Activated CD4-positive, alpha-beta memory T cell treated with anti-CD3 and anti-CD28 coated beads for 36 hours (primary cell): ENCODE measurements at regions not wholly inside any gene's neighbourhood (a gene's known extent, or its start where the extent isn't known, plus 50 kb on each side); places are given as distances from the start of the nearest gene placed in this dataset.

Source experiments
- CTCF ChIA-PET: fragments of 350-600 bp; sonication (Branson Sonifier 250); formaldehyde crosslinking; loops from one replicate; lab custom pipeline; 2021; ENCODE audit warnings: antibody characterized with exemption, inconsistent platforms; lab: Charles Lee
- POLR2A ChIA-PET: fragments of 350-600 bp; sonication (Branson Sonifier 250); formaldehyde crosslinking; loops from one replicate; lab custom pipeline; 2021; ENCODE audit warnings: antibody characterized with exemption; lab: Charles Lee
- DNase-seq: peaks from one replicate; pipeline ENCODE4 v3.0.0-alpha.2; 2020
- H3K27ac Mint-ChIP-seq: one replicate; pipeline ENCODE4 v1.8.0; 2021; ENCODE audit warnings: mixed read lengths
- H3K27me3 Mint-ChIP-seq: one replicate; pipeline ENCODE4 v1.8.0; 2021; ENCODE audit warnings: mixed read lengths
- H3K36me3 Mint-ChIP-seq: one replicate; pipeline ENCODE4 v1.8.0; 2021; ENCODE audit warnings: mixed read lengths
- H3K4me1 Mint-ChIP-seq: one replicate; pipeline ENCODE4 v1.8.0; 2021; ENCODE audit warnings: low read depth, mixed read lengths
- H3K4me3 Mint-ChIP-seq: one replicate; pipeline ENCODE4 v1.8.0; 2021; ENCODE audit warnings: mild to moderate bottlenecking, mixed read lengths
- H3K9me3 Mint-ChIP-seq: one replicate; pipeline ENCODE4 v1.8.0; 2021; ENCODE audit warnings: mixed read lengths
- intact Hi-C: fragments of 100-400 bp; cut with micrococcal nuclease; formaldehyde crosslinking; loops from one replicate; pipeline ENCODE4 v1.15.1; 2023

GRCh38 chr3:40765884-40766283, 241.1 kb downstream of the ZNF621 start:
- no peak overlapping the region for H3K4me3 Mint-ChIP-seq
- CTCF ChIA-PET = no interaction called here
- POLR2A ChIA-PET = no interaction called here

GRCh38 chr3:40766396-40766795, 241.6 kb downstream of the ZNF621 start:
- Mint-ChIP-seq H3K4me3 (no peak overlapping the region), H3K9me3 (no peaks in the 10 kb centered on the region), H3K36me3 (no peaks in the 10 kb centered on the region), H3K27ac (no peak overlapping the region), H3K27me3 (no peaks in the 10 kb centered on the region), H3K4me1 (no peaks in the 10 kb centered on the region)
- no peak for DNase-seq
- POLR2A ChIA-PET = no interaction called here
- CTCF ChIA-PET = no interaction called here
- intact Hi-C loops = no loop called here

More at GRCh38 chr3:40765884-40766283, 241.1 kb downstream of the ZNF621 start:
- Mint-ChIP-seq H3K9me3 (no peaks in the 10 kb centered on the region), H3K36me3 (no peaks in the 10 kb centered on the region), H3K27me3 (peaks cover 1% of the 10 kb centered on the region), H3K4me1 (no peaks in the 10 kb centered on the region), H3K27ac (no peak overlapping the region)
- intact Hi-C loops = no loop called here
- DNase-seq = no peak

GRCh38 chr3:40768046-40768445, 243.3 kb downstream of the ZNF621 start:
- no peaks in the 10 kb centered on the region for H3K9me3 Mint-ChIP-seq
- no peak overlapping the region for H3K4me3 Mint-ChIP-seq
- H3K27ac Mint-ChIP-seq = no peak overlapping the region
- ChIA-PET CTCF (no interaction called here), POLR2A (no interaction called here)
- intact Hi-C loops = no loop called here
- no peaks in the 10 kb centered on the region for H3K36me3 Mint-ChIP-seq
- DNase-seq = no peak
- H3K27me3 Mint-ChIP-seq = no peaks in the 10 kb centered on the region
- H3K4me1 Mint-ChIP-seq = no peaks in the 10 kb centered on the region

GRCh38 chr3:40768536-40768935, 243.8 kb downstream of the ZNF621 start:
- H3K4me3 Mint-ChIP-seq = no peak overlapping the region
- intact Hi-C loops = no loop called here
- H3K27ac Mint-ChIP-seq = no peak overlapping the region
- CTCF ChIA-PET = no interaction called here
- DNase-seq = no peak
- no peaks in the 10 kb centered on the region for H3K4me1 Mint-ChIP-seq
- H3K27me3 Mint-ChIP-seq = peaks cover 1% of the 10 kb centered on the region
- H3K9me3 Mint-ChIP-seq = no peaks in the 10 kb centered on the region
- POLR2A ChIA-PET = no interaction called here
- H3K36me3 Mint-ChIP-seq = no peaks in the 10 kb centered on the region

GRCh38 chr3:40770061-40770460, 245.3 kb downstream of the ZNF621 start:
- Mint-ChIP-seq H3K27ac (no peak overlapping the region), H3K36me3 (no peaks in the 10 kb centered on the region), H3K4me1 (no peaks in the 10 kb centered on the region), H3K9me3 (no peaks in the 10 kb centered on the region), H3K4me3 (no peak overlapping the region), H3K27me3 (peaks cover 2% of the 10 kb centered on the region)
- DNase-seq = no peak
- POLR2A ChIA-PET = no interaction called here
- CTCF ChIA-PET = no interaction called here
- intact Hi-C loops = no loop called here

- no peak for DNase-seq
- ChIA-PET CTCF (no interaction called here), POLR2A (no interaction called here)
- intact Hi-C loops = no loop called here
- Mint-ChIP-seq H3K4me3 (no peak overlapping the region), H3K4me1 (no peaks in the 10 kb centered on the region), H3K9me3 (no peaks in the 10 kb centered on the region), H3K27me3 (peaks cover 2% of the 10 kb centered on the region), H3K36me3 (no peaks in the 10 kb centered on the region), H3K27ac (no peak overlapping the region)
These were observed 246.4 kb downstream of the ZNF621 start for GRCh38 chr3:40771112-40771511.

GRCh38 chr3:40779039-40779438, 254.3 kb downstream of the ZNF621 start:
- H3K4me3 Mint-ChIP-seq = no peak overlapping the region
- no peaks in the 10 kb centered on the region for H3K36me3 Mint-ChIP-seq
- intact Hi-C loops = no loop called here
- CTCF ChIA-PET = no interaction called here
- H3K27me3 Mint-ChIP-seq = peaks cover 7% of the 10 kb centered on the region
- no peaks in the 10 kb centered on the region for H3K4me1 Mint-ChIP-seq
- H3K27ac Mint-ChIP-seq = no peak overlapping the region
- no peak for DNase-seq
- H3K9me3 Mint-ChIP-seq = no peaks in the 10 kb centered on the region
- POLR2A ChIA-PET = no interaction called here

GRCh38 chr3:40780291-40780924, 255.6 kb downstream of the ZNF621 start:
- H3K27me3 Mint-ChIP-seq = peaks cover 9% of the 10 kb centered on the region
- intact Hi-C loops = no loop called here
- no peaks in the 10 kb centered on the region for H3K9me3 Mint-ChIP-seq
- H3K36me3 Mint-ChIP-seq = no peaks in the 10 kb centered on the region
- no peak overlapping the region for H3K4me3 Mint-ChIP-seq
- DNase-seq = no peak
- CTCF ChIA-PET = no interaction called here
- H3K27ac Mint-ChIP-seq = no peak overlapping the region
- POLR2A ChIA-PET = no interaction called here
- H3K4me1 Mint-ChIP-seq = no peaks in the 10 kb centered on the region

- no peak for DNase-seq
- Mint-ChIP-seq H3K36me3 (no peaks in the 10 kb centered on the region), H3K9me3 (no peaks in the 10 kb centered on the region), H3K4me3 (no peak overlapping the region), H3K27ac (no peak overlapping the region), H3K4me1 (no peaks in the 10 kb centered on the region), H3K27me3 (peaks cover 9% of the 10 kb centered on the region)
- ChIA-PET POLR2A (no interaction called here), CTCF (no interaction called here)
- intact Hi-C loops = no loop called here
These were observed 256.2 kb downstream of the ZNF621 start for GRCh38 chr3:40780925-40781406.

GRCh38 chr3:40782111-40782721, 257.5 kb downstream of the ZNF621 start:
- H3K36me3 Mint-ChIP-seq = no peaks in the 10 kb centered on the region
- no peak overlapping the region for H3K4me3 Mint-ChIP-seq
- POLR2A ChIA-PET = no interaction called here
- H3K9me3 Mint-ChIP-seq = no peaks in the 10 kb centered on the region
- CTCF ChIA-PET = interaction anchor here (0.6 kb wide), 1 partner anchor 47 kb away, joined by 3 read pairs; no protein-coding TSS in a partner anchor
- intact Hi-C loops = no loop called here
- no peak overlapping the region for H3K27ac Mint-ChIP-seq
- H3K27me3 Mint-ChIP-seq = peaks cover 9% of the 10 kb centered on the region
- H3K4me1 Mint-ChIP-seq = no peaks in the 10 kb centered on the region
- DNase-seq = no peak

- Mint-ChIP-seq H3K4me1 (no peaks in the 10 kb centered on the region), H3K9me3 (no peaks in the 10 kb centered on the region), H3K4me3 (no peak overlapping the region), H3K27me3 (peaks cover 8% of the 10 kb centered on the region), H3K27ac (no peak overlapping the region), H3K36me3 (no peaks in the 10 kb centered on the region)
- CTCF ChIA-PET = interaction anchor here (0.6 kb wide), 1 partner anchor 108 kb away, joined by 3 read pairs; no protein-coding TSS in a partner anchor
- no peak for DNase-seq
- POLR2A ChIA-PET = no interaction called here
- intact Hi-C loops = no loop called here
These were observed 266.0 kb downstream of the ZNF621 start for GRCh38 chr3:40790746-40791145.

- no peak overlapping the region for H3K4me3 Mint-ChIP-seq
- no peaks in the 10 kb centered on the region for H3K36me3 Mint-ChIP-seq
- ChIA-PET POLR2A (no interaction called here), CTCF (no interaction called here)
- H3K27me3 Mint-ChIP-seq = peaks cover 9% of the 10 kb centered on the region
- H3K27ac Mint-ChIP-seq = no peak overlapping the region
- H3K4me1 Mint-ChIP-seq = no peaks in the 10 kb centered on the region
- intact Hi-C loops = no loop called here
- no peak for DNase-seq
- H3K9me3 Mint-ChIP-seq = no peaks in the 10 kb centered on the region
These were observed 269.0 kb downstream of the ZNF621 start for GRCh38 chr3:40793730-40794129.

GRCh38 chr3:40800343-40800742, 275.6 kb downstream of the ZNF621 start:
- peaks cover 13% of the 10 kb centered on the region for H3K27me3 Mint-ChIP-seq
- POLR2A ChIA-PET = no interaction called here
- H3K36me3 Mint-ChIP-seq = no peaks in the 10 kb centered on the region

More at GRCh38 chr3:40800343-40800742, 275.6 kb downstream of the ZNF621 start:
- intact Hi-C loops = no loop called here
- CTCF ChIA-PET = no interaction called here
- H3K9me3 Mint-ChIP-seq = peaks cover 3% of the 10 kb centered on the region
- H3K4me1 Mint-ChIP-seq = no peaks in the 10 kb centered on the region
- no peak for DNase-seq
- H3K4me3 Mint-ChIP-seq = no peak overlapping the region
- no peak overlapping the region for H3K27ac Mint-ChIP-seq
